ENCODE measurements at regions not wholly inside any gene's neighbourhood (a gene's known extent, or its start where the extent isn't known, plus 50 kb on each side); places are given as distances from the start of the nearest gene placed in this dataset.
"Not testable (repeated sequence)": the region's sequence is repeated elsewhere in the genome, so short reads cannot be mapped to it uniquely, and the experiment has no call there.

- in situ Hi-C loops (cut with HindIII; ENCODE audit: low sequenced_read_pairs) = no loop called here
Observed at GRCh38 chr2:200100027-200100426, 144.6 kb downstream of the MAIP1 start.

GRCh38 chr2:200101922-200102321, 146.5 kb downstream of the MAIP1 start:
- in situ Hi-C loops (cut with HindIII; ENCODE audit: low sequenced_read_pairs) = no loop called here

GRCh38 chr2:200102971-200103370, 147.6 kb downstream of the MAIP1 start:
- in situ Hi-C loops (cut with HindIII; ENCODE audit: low sequenced_read_pairs) = no loop called here

- in situ Hi-C loops (cut with HindIII; ENCODE audit: low sequenced_read_pairs) = no loop called here
Observed at GRCh38 chr2:200104015-200104414, 148.6 kb downstream of the MAIP1 start.

DNA sequence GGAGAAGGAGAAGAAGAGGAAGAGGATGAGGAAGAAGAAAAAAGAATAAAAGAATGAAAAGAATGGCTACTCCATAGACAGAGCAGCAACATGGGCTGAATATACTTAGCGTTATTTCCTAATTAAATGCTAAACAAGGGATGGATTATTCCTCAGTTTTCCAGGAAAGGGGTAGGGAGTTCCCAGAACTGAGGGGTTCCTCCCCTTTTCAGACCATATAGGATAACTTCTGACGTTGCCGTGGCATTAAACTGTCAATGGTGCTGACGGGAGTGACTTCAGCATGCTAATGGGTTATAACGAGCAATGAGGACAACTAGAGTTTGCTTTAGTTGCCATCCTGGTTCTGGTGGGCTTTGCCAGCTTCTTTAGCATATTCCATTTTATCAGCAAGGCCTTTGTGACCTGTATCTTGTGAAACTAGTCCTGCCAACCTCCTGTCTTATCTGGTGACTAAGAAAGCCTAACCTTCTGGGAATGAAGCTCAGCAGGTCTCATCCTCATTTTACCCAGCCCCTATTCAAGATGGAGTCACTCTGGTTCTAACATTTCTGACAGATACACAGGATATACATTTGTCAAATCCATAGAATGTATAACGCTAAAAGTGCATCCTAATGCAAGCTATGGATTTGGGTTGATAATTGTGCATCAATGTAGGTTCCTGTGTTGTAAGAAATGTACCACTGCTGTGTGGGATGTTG, 152.3 kb downstream of the MAIP1 start:
- in situ Hi-C loops (cut with HindIII; ENCODE audit: low sequenced_read_pairs) = no loop called here

GRCh38 chr2:200109421-200109820, 154.0 kb downstream of the MAIP1 start:
- in situ Hi-C loops (cut with HindIII; ENCODE audit: low sequenced_read_pairs) = no loop called here

DNA sequence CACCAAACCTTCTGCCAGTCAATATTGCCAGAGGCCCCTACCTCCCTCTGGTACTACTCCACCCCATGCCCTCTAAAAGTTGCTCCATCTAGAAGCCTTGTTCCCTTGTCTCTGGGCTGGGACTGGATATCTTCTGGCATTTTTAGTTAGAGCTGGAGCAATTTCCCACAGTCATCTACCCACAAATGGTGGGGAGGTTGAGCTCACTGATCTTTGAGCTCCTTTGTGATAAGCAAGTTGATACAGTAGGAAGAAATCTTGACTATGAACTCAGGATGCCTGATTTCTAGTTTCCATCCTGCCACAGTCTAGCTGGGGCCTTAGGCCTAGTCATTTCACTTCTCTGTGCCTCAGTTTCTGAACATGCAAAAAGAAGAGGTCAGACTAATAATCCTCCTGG, 155.0 kb downstream of the MAIP1 start:
- in situ Hi-C loops (cut with HindIII; ENCODE audit: low sequenced_read_pairs) = no loop called here

- in situ Hi-C loops (cut with HindIII; ENCODE audit: low sequenced_read_pairs) = not testable (repeated sequence)
Observed at GRCh38 chr2:200113016-200113799, 157.8 kb downstream of the MAIP1 start.

DNA sequence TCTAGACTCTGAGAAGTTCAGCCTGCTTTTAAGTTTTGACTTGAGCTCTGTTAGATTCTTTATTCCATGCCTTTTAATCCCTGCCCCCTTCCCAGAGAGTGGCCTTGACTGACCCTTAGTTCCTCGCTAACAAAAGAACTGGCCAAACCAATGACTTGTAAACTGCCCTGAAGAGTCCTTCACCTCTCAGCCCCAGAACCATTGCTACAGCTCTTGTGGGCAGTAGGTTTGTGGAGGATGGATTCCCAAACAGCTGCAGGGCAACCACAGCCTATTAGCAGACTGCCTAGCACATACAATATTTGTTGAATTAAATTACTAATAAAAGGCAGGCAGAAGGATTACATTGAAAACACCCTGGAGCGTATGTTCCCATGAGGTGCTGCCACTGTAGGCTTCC, 163.9 kb downstream of the MAIP1 start:
- in situ Hi-C loops (cut with HindIII; ENCODE audit: low sequenced_read_pairs) = no loop called here

DNA sequence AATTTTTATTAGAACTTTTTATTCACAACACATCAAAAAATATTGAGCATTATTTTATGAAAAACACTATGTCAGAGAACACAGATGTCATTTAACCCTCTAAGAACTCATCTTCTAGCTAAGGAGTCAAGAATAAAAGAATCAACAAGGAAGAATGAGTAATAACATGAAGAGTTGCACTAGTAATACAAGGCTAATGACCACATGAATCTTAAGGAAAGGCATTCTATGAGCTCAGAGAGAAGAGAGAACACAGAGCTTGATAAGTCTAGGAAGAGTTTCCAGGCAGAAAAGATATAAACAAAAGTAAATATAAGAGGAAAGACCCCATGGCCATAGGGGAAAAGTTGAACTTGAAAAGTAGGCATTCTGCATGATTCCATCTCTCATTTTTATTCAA, 166.5 kb downstream of the MAIP1 start:
- in situ Hi-C loops (cut with HindIII; ENCODE audit: low sequenced_read_pairs) = no loop called here

- in situ Hi-C loops (cut with HindIII; ENCODE audit: low sequenced_read_pairs) = no loop called here
Observed at GRCh38 chr2:200122683-200123082, 167.3 kb downstream of the MAIP1 start.

GRCh38 chr2:200124665-200125368, 169.4 kb downstream of the MAIP1 start:
- in situ Hi-C loops (cut with HindIII; ENCODE audit: low sequenced_read_pairs) = not testable (repeated sequence)

DNA sequence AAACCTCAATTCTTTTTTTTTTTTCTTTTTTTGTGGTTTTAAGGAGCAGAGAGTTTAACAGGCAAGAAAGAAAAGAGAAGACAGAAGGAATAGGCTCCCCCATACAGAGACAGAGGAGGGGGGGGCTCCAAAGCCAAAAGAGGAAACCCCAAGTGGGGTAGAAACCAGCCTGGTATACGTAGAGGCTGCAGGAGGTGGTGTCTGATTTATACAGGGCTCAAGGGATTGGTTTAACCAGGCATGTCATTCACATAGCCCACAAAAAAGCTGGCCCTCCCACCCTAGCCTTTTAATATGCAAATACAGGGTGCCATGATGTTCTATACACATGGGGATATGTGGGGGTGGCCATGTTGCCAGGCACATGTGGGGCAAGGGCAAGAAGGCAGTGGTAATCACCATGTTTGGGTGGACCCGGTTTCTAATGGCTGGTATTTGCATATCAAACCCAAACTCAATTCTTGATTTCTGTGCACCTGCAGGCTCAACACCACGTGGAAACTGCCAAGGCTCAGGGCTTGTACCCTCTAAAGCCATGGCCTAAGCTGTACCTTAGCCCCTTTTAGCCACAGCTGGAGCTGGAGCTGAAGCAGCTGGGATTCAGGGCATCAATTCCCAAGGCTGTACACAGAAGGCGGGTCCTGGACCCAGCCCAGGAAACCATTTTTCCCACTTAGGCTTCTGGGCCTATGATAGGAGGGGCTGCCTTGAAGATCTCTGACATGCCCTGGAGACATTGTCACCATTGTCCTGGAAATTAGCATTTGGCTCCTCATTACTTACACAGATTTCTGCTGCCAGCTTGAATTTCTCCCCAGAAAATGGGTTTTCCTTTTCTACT, 170.3 kb downstream of the MAIP1 start:
- in situ Hi-C loops (cut with HindIII; ENCODE audit: low sequenced_read_pairs) = no loop called here

DNA sequence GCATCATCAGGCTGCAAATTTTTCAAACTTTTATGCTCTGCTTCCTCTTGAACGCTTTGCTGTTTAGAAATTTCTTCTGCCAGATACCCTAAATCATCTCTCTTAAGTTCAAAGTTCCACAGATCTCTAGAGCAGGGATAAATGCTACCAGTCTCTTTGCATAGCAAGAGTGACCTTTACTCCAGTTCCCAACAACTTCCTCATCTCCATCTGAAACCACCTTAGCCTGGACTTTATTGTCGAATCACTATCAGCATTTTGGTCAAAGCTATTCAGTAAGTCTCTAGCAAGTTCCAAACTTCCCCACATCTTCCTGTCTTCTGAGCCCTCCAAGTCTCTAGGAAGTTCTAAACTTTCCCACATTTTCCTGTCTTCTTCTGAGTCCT, 170.9 kb downstream of the MAIP1 start:
- in situ Hi-C loops (cut with HindIII; ENCODE audit: low sequenced_read_pairs) = not testable (repeated sequence)

- in situ Hi-C loops (cut with HindIII; ENCODE audit: low sequenced_read_pairs) = not testable (repeated sequence)
Observed at GRCh38 chr2:200126680-200127079, 171.3 kb downstream of the MAIP1 start.

DNA sequence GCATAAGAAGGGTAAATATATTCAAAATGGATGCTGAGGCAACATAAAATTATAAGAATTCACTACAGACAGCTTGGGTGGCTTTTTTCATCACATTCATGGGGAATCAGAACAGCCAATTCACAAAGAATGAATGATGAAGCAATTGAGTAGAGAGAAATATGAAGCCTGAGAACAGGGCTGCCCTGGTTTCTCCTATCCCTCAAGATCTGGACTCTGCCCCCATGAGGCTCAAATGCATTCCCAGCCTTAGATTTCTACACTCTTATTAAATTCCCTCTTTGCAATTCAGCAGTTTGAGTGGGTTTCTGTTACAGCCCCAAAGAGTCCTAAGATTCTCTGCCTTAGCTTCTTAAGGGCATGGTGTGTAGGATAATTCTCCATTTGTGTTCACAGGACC, 172.5 kb downstream of the MAIP1 start:
- in situ Hi-C loops (cut with HindIII; ENCODE audit: low sequenced_read_pairs) = no loop called here

DNA sequence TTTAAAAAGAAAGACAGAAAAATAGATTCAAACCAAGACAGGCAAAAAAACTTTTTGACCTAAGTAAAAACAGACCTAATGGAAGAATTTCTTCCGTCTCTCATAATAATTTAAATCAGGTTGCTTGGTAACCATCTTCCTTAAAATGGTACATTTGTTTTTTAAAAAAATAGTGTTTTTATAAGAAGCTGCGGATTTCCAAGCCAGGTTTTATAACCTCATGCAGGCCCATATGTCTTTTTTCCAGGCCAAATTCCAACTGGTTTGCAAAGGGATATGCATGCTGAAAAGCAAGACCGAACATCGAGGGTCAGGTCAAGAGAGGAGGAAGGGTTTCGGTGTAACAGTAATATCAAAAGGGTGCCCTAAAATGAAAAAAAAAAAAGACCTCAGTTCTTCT, 172.9 kb downstream of the MAIP1 start:
- in situ Hi-C loops (cut with HindIII; ENCODE audit: low sequenced_read_pairs) = no loop called here

GRCh38 chr2:200129721-200130462, 174.5 kb downstream of the MAIP1 start:
- in situ Hi-C loops (cut with HindIII; ENCODE audit: low sequenced_read_pairs) = no loop called here

- in situ Hi-C loops (cut with HindIII; ENCODE audit: low sequenced_read_pairs) = no loop called here
Observed at GRCh38 chr2:200130762-200131166, 175.4 kb downstream of the MAIP1 start.

DNA sequence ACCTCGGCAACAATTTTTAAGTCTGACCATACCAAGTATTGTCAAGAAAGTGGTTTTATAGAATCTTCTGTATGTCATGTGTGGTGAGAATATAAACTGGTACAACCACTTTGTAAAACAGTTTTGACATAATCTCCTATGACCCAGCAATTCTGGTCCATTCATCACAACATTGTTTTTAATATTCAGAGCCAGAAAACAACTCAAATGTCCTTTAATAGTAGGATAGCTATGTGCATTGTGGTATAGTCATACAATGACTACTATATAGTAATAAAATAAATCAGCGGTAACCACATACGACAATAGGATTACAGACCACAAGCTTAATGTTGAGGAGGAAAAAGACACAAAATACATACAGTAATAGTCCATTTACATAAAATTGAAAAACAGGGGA, 175.2 kb upstream of the SPATS2L start:
- in situ Hi-C loops (cut with HindIII; ENCODE audit: low sequenced_read_pairs) = no loop called here

All from DLD1 (cell line).